GM12878 (cell line): ENCODE measurements at regions not wholly inside any gene's neighbourhood (a gene's known extent, or its start where the extent isn't known, plus 50 kb on each side); places are given as distances from the start of the nearest gene placed in this dataset.

Experiments used
- ATAC-seq: fragments of 200-7000 bp; cut with Tn5 transposase; 3 replicates; pipeline ENCODE4 v1.9.1; 2020; ENCODE audit warnings: mild to moderate bottlenecking, moderate library complexity
- BruUV-seq: library from RNA; stranded (reverse); fragments of 400-500 nt; replicated peaks from 2 replicates; lab custom pipeline; 2021; lab: Mats Ljungman, UMichigan
- CTCF ChIA-PET: fragments of 300-600 bp; sonication (Branson Sonifier 250); formaldehyde crosslinking; extraction: SDS; loops from one replicate; lab custom pipeline; 2021; ENCODE audit warnings: inconsistent platforms; lab: Yijun Ruan, JAX
- POLR2A ChIA-PET: fragments of 350-600 bp; formaldehyde crosslinking; extraction: SDS; loops from one replicate; lab custom pipeline; 2021; ENCODE audit warnings: inconsistent platforms; lab: Charles Lee
- RAD21 ChIA-PET: fragments of 300-600 bp; sonication (Branson Sonifier 250); formaldehyde crosslinking; loops from one replicate; lab custom pipeline; 2023; ENCODE audit warnings: antibody characterized with exemption; ENCODE audit not compliant: unreplicated experiment; lab: Charles Lee
- SMC1A ChIA-PET: fragments of 300-600 bp; sonication (Branson Sonifier 250); formaldehyde crosslinking; loops from one replicate; lab custom pipeline; 2023; ENCODE audit not compliant: unreplicated experiment, uncharacterized antibody; lab: Charles Lee
- DNase-seq: peaks from one replicate; pipeline ENCODE4 v3.0.0-alpha.2; 2011; ENCODE audit warnings: low read depth, low spot score
- FAIRE-seq: peaks from 3 replicates; lab custom pipeline; 2011; peaks lifted over from hg19 to GRCh38; lab: Jason Lieb, UNC
- H2AFZ ChIP-seq: 2 replicates; pipeline ENCODE4 v1.6.0; 2011; ENCODE audit warnings: low read depth, low read length, control low read depth; ENCODE audit not compliant: control insufficient read depth
- H3K27ac ChIP-seq: 2 replicates; pipeline ENCODE4 v1.5.1; 2011; ENCODE audit warnings: control low read depth; ENCODE audit not compliant: control insufficient read depth, insufficient read depth
- H3K27me3 ChIP-seq, 2 experiments: replicated peaks in 1 of 2; 2 replicates each; pipeline versions ENCODE4 v1.6.0 to v1.6.1; 2011; ENCODE audit warnings: low read length in 1 of 2; ENCODE audit not compliant: control insufficient read depth in 2 of 2, insufficient read depth in 2 of 2
- H3K36me3 ChIP-seq, 2 experiments: 2 replicates each; pipeline ENCODE4 v1.5.1; 2011; ENCODE audit warnings: low read length in 1 of 2; ENCODE audit not compliant: control insufficient read depth in 2 of 2, insufficient read depth in 2 of 2
- H3K4me1 ChIP-seq: 2 replicates; pipeline ENCODE4 v1.6.1; 2011; ENCODE audit warnings: mild to moderate bottlenecking, low read length, moderate library complexity, mixed read lengths; ENCODE audit not compliant: control insufficient read depth, insufficient read depth
- H3K4me2 ChIP-seq: 2 replicates; pipeline ENCODE4 v1.6.0; 2011; ENCODE audit warnings: control low read depth; ENCODE audit not compliant: control insufficient read depth, insufficient read depth
- H3K4me3 ChIP-seq: fragments of 200-600 bp; sonication (generic); 2 replicates; pipeline ENCODE4 v1.5.1; 2016
- H3K79me2 ChIP-seq: 2 replicates; pipeline ENCODE4 v1.6.0; 2011; ENCODE audit warnings: low read length; ENCODE audit not compliant: control insufficient read depth, insufficient read depth
- H3K9ac ChIP-seq: 2 replicates; pipeline ENCODE4 v1.8.0; 2011; ENCODE audit warnings: low read length, control low read depth, mixed read lengths; ENCODE audit not compliant: control insufficient read depth, insufficient read depth
- H3K9me3 ChIP-seq: replicated peaks from 3 replicates; pipeline ENCODE4 v1.5.1; 2011; ENCODE audit warnings: mild to moderate bottlenecking, low read length; ENCODE audit not compliant: control insufficient read depth, insufficient read depth
- H4K20me1 ChIP-seq: 2 replicates; pipeline ENCODE4 v1.6.0; 2011; ENCODE audit not compliant: control insufficient read depth, insufficient read depth
- ASH2L ChIP-seq: fragments of 300-600, 200-600 bp; sonication (generic); IDR thresholded peaks from 2 replicates; pipeline ENCODE4 v1.6.1; 2017; ENCODE audit warnings: low read depth, mild to moderate bottlenecking, borderline replicate concordance
- HDAC2 ChIP-seq: fragments of 200-600 bp; sonication (generic); IDR thresholded peaks from 2 replicates; pipeline ENCODE4 v1.6.1; 2017
- HDAC6 ChIP-seq: fragments of 200-600 bp; sonication (generic); IDR thresholded peaks from one replicate; pipeline ENCODE4 v1.8.0; 2017; ENCODE audit warnings: antibody characterized with exemption; ENCODE audit not compliant: unreplicated experiment
- IRF3 ChIP-seq: fragments of 450-650 bp; IDR thresholded peaks from 2 replicates; pipeline ENCODE4 v1.6.1; 2014; ENCODE audit warnings: mild to moderate bottlenecking
- JUND ChIP-seq: IDR thresholded peaks from 2 replicates; pipeline ENCODE4 v1.6.1; 2012; ENCODE audit warnings: low read depth, mild to moderate bottlenecking, low read length, improper control_type of control experiment, moderate library complexity
- PAX5 ChIP-seq: IDR thresholded peaks from 2 replicates; pipeline ENCODE4 v1.6.1; 2011; ENCODE audit warnings: low read depth, low read length, borderline replicate concordance
- ZNF384 ChIP-seq: IDR thresholded peaks from 2 replicates; pipeline ENCODE4 v1.6.1; 2012; ENCODE audit warnings: low read depth, mild to moderate bottlenecking, low read length, improper control_type of control experiment, borderline replicate concordance
- WGBS: methylation state at CpG from one replicate; pipeline ENCODE4 v1.1.6; 2016; ENCODE audit warnings: low lambda C conversion rate; ENCODE audit not compliant: insufficient replicate concordance, insufficient coverage; ENCODE audit errors: missing lambda C conversion rate; 5-methylcytosine and 5-hydroxymethylcytosine counted together
- in situ Hi-C: fragments of 300-500 bp; cut with MboI; formaldehyde crosslinking; loops from 9 replicates; pipeline ENCODE4 v1.14.3; 2018; ENCODE audit warnings: mixed read lengths
- intact Hi-C: fragments of 100-400 bp; cut with micrococcal nuclease; formaldehyde crosslinking; loops from one replicate; pipeline ENCODE4 v1.14.2; 2022; ENCODE audit not compliant: unreplicated experiment
- TF ChIP-seq, protein P1 (sequence below): IDR thresholded peaks from 2 replicates; pipeline ENCODE4 v1.6.1; 2012; ENCODE audit warnings: improper control_type of control experiment, low read depth, low read length; ENCODE audit not compliant: insufficient replicate concordance

GRCh38 chr6:113049190-113049589 lies 702.1 kb downstream of the RFPL4B start:
- no TSS peak for BruUV-seq
- CTCF ChIA-PET: no interaction called here
- in situ Hi-C loops: no loop called here

DNA sequence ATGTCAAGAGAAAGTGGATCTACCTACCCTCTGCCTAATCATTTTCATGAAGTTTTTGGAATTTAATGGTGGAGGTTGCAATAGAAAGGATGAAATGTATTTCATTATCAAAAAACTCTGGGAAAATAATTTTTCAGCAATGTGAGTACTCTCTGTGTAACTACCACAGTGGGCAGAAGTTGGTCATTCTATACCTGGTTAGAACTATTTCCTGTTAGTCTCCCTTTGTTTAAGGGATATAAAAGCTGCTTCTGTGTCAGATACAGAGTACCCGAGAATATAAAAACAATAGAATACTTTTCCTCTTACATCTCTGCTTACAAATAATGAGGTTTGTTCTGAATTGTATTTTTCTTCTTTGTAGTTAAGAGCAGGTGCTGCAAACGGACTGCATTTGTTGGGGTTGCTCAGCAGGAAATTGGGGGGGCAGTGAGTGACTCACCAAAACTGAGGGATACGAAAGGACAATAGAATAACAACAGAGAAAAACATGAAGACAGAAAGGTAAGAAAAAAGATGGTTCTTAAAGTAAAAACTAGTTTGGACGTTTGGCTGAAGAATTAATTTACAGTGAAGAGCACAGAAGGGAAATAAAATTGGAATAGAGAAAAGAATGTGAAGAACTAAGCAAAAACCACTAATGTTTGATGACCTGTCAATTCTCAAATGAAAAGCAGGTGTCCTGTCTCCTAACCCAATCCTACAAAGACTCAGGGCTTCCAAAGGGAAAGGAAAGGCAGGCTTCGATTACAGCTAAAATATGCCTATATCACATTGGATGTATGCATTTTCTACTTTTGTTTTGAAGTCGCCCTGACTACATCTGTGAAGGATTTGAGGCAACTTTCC lies 703.1 kb downstream of the RFPL4B start:
- no peak overlapping the region for H3K27ac ChIP-seq
- no peaks in the 10 kb centered on the region for H3K79me2 ChIP-seq
- SMC1A ChIA-PET: no interaction called here
- no peaks in the 10 kb centered on the region for H3K36me3 ChIP-seq
- no peaks in the 10 kb centered on the region for H3K4me1 ChIP-seq
- H3K9me3 ChIP-seq: no peaks in the 10 kb centered on the region
- no peak for FAIRE-seq
- 25% methylated on average over 6 of the region's 6 CpGs for WGBS
- H2AFZ ChIP-seq: no peak overlapping the region
- intact Hi-C loops (no loop called here), in situ Hi-C loops (no loop called here)
- no peak for DNase-seq
- H3K27me3 ChIP-seq: no peaks in the 10 kb centered on the region; a peak in 2 of 4 replicates
- CTCF ChIA-PET: no interaction called here
- no peak for ATAC-seq
- RAD21 ChIA-PET: no interaction called here
- H3K4me2 ChIP-seq: no peak overlapping the region
- no peak overlapping the region for H3K9ac ChIP-seq
- no peak overlapping the region for H3K4me3 ChIP-seq
- H4K20me1 ChIP-seq: no peaks in the 10 kb centered on the region
- POLR2A ChIA-PET: no interaction called here
- BruUV-seq: no TSS peak
- TF ChIP-seq, protein P1, sequence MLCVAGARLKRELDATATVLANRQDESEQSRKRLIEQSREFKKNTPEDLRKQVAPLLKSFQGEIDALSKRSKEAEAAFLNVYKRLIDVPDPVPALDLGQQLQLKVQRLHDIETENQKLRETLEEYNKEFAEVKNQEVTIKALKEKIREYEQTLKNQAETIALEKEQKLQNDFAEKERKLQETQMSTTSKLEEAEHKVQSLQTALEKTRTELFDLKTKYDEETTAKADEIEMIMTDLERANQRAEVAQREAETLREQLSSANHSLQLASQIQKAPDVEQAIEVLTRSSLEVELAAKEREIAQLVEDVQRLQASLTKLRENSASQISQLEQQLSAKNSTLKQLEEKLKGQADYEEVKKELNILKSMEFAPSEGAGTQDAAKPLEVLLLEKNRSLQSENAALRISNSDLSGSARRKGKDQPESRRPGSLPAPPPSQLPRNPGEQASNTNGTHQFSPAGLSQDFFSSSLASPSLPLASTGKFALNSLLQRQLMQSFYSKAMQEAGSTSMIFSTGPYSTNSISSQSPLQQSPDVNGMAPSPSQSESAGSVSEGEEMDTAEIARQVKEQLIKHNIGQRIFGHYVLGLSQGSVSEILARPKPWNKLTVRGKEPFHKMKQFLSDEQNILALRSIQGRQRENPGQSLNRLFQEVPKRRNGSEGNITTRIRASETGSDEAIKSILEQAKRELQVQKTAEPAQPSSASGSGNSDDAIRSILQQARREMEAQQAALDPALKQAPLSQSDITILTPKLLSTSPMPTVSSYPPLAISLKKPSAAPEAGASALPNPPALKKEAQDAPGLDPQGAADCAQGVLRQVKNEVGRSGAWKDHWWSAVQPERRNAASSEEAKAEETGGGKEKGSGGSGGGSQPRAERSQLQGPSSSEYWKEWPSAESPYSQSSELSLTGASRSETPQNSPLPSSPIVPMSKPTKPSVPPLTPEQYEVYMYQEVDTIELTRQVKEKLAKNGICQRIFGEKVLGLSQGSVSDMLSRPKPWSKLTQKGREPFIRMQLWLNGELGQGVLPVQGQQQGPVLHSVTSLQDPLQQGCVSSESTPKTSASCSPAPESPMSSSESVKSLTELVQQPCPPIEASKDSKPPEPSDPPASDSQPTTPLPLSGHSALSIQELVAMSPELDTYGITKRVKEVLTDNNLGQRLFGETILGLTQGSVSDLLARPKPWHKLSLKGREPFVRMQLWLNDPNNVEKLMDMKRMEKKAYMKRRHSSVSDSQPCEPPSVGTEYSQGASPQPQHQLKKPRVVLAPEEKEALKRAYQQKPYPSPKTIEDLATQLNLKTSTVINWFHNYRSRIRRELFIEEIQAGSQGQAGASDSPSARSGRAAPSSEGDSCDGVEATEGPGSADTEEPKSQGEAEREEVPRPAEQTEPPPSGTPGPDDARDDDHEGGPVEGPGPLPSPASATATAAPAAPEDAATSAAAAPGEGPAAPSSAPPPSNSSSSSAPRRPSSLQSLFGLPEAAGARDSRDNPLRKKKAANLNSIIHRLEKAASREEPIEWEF: no peak
- TF ChIP-seq IRF3: no peak
- no peak for TF ChIP-seq ZNF384

More at GRCh38 chr6:113049190-113049589, 702.1 kb downstream of the RFPL4B start:
- H3K36me3 ChIP-seq: no peaks in the 10 kb centered on the region
- RAD21 ChIA-PET: no interaction called here
- no peaks in the 10 kb centered on the region for H4K20me1 ChIP-seq
- 15% methylated on average over 2 of the region's 2 CpGs for WGBS
- POLR2A ChIA-PET: no interaction called here
- H2AFZ ChIP-seq: no peak overlapping the region
- DNase-seq (no peak), ATAC-seq (no peak), FAIRE-seq (no peak)
- H3K9ac ChIP-seq: no peak overlapping the region
- H3K4me1 ChIP-seq: no peaks in the 10 kb centered on the region
- SMC1A ChIA-PET: interaction anchor here (0.7 to 0.9 kb wide), 2 partner anchors 17 to 783 kb away, joined by 3 read pairs; no protein-coding TSS in a partner anchor
- H3K79me2 ChIP-seq: no peaks in the 10 kb centered on the region
- H3K4me3 ChIP-seq: no peak overlapping the region
- no peaks in the 10 kb centered on the region; a peak in 2 of 4 replicates for H3K27me3 ChIP-seq
- TF ChIP-seq HDAC2: no peak
- TF ChIP-seq JUND: no peak
- TF ChIP-seq HDAC6: no peak
- TF ChIP-seq PAX5: no peak
- TF ChIP-seq ASH2L: no peak
- H3K4me2 ChIP-seq: no peak overlapping the region
- no peaks in the 10 kb centered on the region for H3K9me3 ChIP-seq
- intact Hi-C loops: no loop called here
- H3K27ac ChIP-seq: no peak overlapping the region
